ENCODE measurements at regions not wholly inside any gene's neighbourhood (a gene's known extent, or its start where the extent isn't known, plus 50 kb on each side); places are given as distances from the start of the nearest gene placed in this dataset.

GRCh38 chr1:181918880-181919525, 142.5 kb downstream of the ZNF648 start:
- no peak overlapping the region for H3K27ac ChIP-seq
- no peak for TF ChIP-seq CTCF (conservative IDR thresholded peaks at IDR 0.05)

GRCh38 chr1:181911715-181912114, 149.8 kb downstream of the ZNF648 start:
- H3K27ac ChIP-seq, result no peak overlapping the region
- TF ChIP-seq CTCF (conservative IDR thresholded peaks at IDR 0.05), result no peak

- H3K27ac ChIP-seq, result no peak overlapping the region
- peak; percentile 40; the same call in 1 of the 2 replicates for TF ChIP-seq CTCF (conservative IDR thresholded peaks at IDR 0.05)
Observed at GRCh38 chr1:181910905-181911304, 150.6 kb downstream of the ZNF648 start.

- no peak for TF ChIP-seq CTCF (conservative IDR thresholded peaks at IDR 0.05)
- H3K27ac ChIP-seq, result no peak overlapping the region
Observed at GRCh38 chr1:181909010-181909409, 152.5 kb downstream of the ZNF648 start.

- no peak overlapping the region for H3K27ac ChIP-seq
- TF ChIP-seq CTCF (conservative IDR thresholded peaks at IDR 0.05), result no peak
Observed at GRCh38 chr1:181906631-181907030, 154.9 kb downstream of the ZNF648 start.

- no peak for TF ChIP-seq CTCF (conservative IDR thresholded peaks at IDR 0.05)
- no peak overlapping the region for H3K27ac ChIP-seq
Observed at GRCh38 chr1:181905944-181906597, 155.4 kb downstream of the ZNF648 start.

GRCh38 chr1:181898773-181899172, 162.7 kb downstream of the ZNF648 start:
- no peak overlapping the region for H3K27ac ChIP-seq
- TF ChIP-seq CTCF (conservative IDR thresholded peaks at IDR 0.05), result no peak
